ENCODE measurements at regions not wholly inside any gene's neighbourhood (a gene's known extent, or its start where the extent isn't known, plus 50 kb on each side); places are given as distances from the start of the nearest gene placed in this dataset.

GRCh38 chr18:26621161-26622026 is 73.0 kb upstream of the KCTD1 start:
- Mint-ChIP-seq H3K4me3 (no peak overlapping the region), H3K4me1 (no peaks in the 10 kb centered on the region), H3K27ac (no peak overlapping the region), H3K36me3 (ENCODE audit: low read depth) (no peaks in the 10 kb centered on the region), H3K27me3 (no peaks in the 10 kb centered on the region)
- ATAC-seq = no peak
- no peaks in the 10 kb centered on the region for H3K9me3 ChIP-seq (ENCODE audit: control insufficient read depth, low read length, poor library complexity, severe bottlenecking)
- no peak for DNase-seq

GRCh38 chr18:26619350-26619749 is 71.0 kb upstream of the KCTD1 start:
- H3K27me3 Mint-ChIP-seq = no peaks in the 10 kb centered on the region
- H3K4me3 Mint-ChIP-seq = no peak overlapping the region
- no peaks in the 10 kb centered on the region for H3K4me1 Mint-ChIP-seq
- H3K27ac Mint-ChIP-seq = no peak overlapping the region
- no peaks in the 10 kb centered on the region for H3K36me3 Mint-ChIP-seq (ENCODE audit: low read depth)
- ATAC-seq = no peak
- H3K9me3 ChIP-seq (ENCODE audit: control insufficient read depth, low read length, poor library complexity, severe bottlenecking) = no peaks in the 10 kb centered on the region
- DNase-seq = no peak

GRCh38 chr18:26618135-26618534 is 69.8 kb upstream of the KCTD1 start:
- Mint-ChIP-seq H3K27ac (no peak overlapping the region), H3K27me3 (peaks cover 6% of the 10 kb centered on the region), H3K4me1 (no peaks in the 10 kb centered on the region), H3K4me3 (no peak overlapping the region), H3K36me3 (ENCODE audit: low read depth) (no peaks in the 10 kb centered on the region)
- DNase-seq (no peak), ATAC-seq (no peak)
- H3K9me3 ChIP-seq (ENCODE audit: control insufficient read depth, low read length, poor library complexity, severe bottlenecking) = no peaks in the 10 kb centered on the region

- DNase-seq (no peak), ATAC-seq (no peak)
- Mint-ChIP-seq H3K27ac (no peak overlapping the region), H3K4me1 (no peaks in the 10 kb centered on the region), H3K4me3 (no peak overlapping the region), H3K27me3 (peaks cover 6% of the 10 kb centered on the region), H3K36me3 (ENCODE audit: low read depth) (no peaks in the 10 kb centered on the region)
- H3K9me3 ChIP-seq (ENCODE audit: control insufficient read depth, low read length, poor library complexity, severe bottlenecking) = no peaks in the 10 kb centered on the region
Observed at GRCh38 chr18:26617151-26617554, 68.8 kb upstream of the KCTD1 start.

- H3K27ac Mint-ChIP-seq = no peak overlapping the region
- DNase-seq (no peak), ATAC-seq (no peak)
- H3K36me3 Mint-ChIP-seq (ENCODE audit: low read depth) = no peaks in the 10 kb centered on the region
- H3K9me3 ChIP-seq (ENCODE audit: control insufficient read depth, low read length, poor library complexity, severe bottlenecking) = no peaks in the 10 kb centered on the region
- H3K27me3 Mint-ChIP-seq = peaks cover 14% of the 10 kb centered on the region
- H3K4me3 Mint-ChIP-seq = no peak overlapping the region
- H3K4me1 Mint-ChIP-seq = no peaks in the 10 kb centered on the region
Observed at GRCh38 chr18:26614374-26614773, 66.0 kb upstream of the KCTD1 start.

Measured in T-helper 17 cell (primary cell).